Smooth muscle cell (in vitro differentiated cells): ENCODE measurements at regions not wholly inside any gene's neighbourhood (a gene's known extent, or its start where the extent isn't known, plus 50 kb on each side); places are given as distances from the start of the nearest gene placed in this dataset.

Experiments
- DNase-seq: peaks from one replicate; lab custom pipeline; 2025; ENCODE audit not compliant: unreplicated experiment; lab: John Stamatoyannopoulos, UW
- H2AFZ ChIP-seq: fragments of 200-600 bp; sonication (generic); 2 replicates; pipeline ENCODE4 v1.6.0; 2016; ENCODE audit warnings: antibody characterized with exemption, low read depth, mild to moderate bottlenecking
- H3F3A ChIP-seq: fragments of 200-600 bp; sonication (generic); 2 replicates; pipeline ENCODE4 v1.6.0; 2017; ENCODE audit warnings: antibody characterized with exemption, low read depth
- H3K27ac ChIP-seq: fragments of 200-600 bp; sonication (generic); 2 replicates; pipeline ENCODE4 v1.5.1; 2016; ENCODE audit warnings: low read depth, mild to moderate bottlenecking
- H3K27me3 ChIP-seq: fragments of 200-600 bp; sonication (generic); 2 replicates; pipeline ENCODE4 v1.6.1; 2016; ENCODE audit warnings: low read depth, mild to moderate bottlenecking
- H3K36me3 ChIP-seq: fragments of 200-600 bp; sonication (generic); 2 replicates; pipeline ENCODE4 v1.5.1; 2016; ENCODE audit warnings: low read depth
- H3K4me1 ChIP-seq: fragments of 200-600 bp; sonication (generic); 2 replicates; pipeline ENCODE4 v1.5.1; 2016; ENCODE audit warnings: low read depth
- H3K4me2 ChIP-seq: fragments of 200-600 bp; sonication (generic); 2 replicates; pipeline ENCODE4 v1.6.0; 2016; ENCODE audit warnings: mild to moderate bottlenecking
- H3K4me3 ChIP-seq: fragments of 200-600 bp; sonication (generic); 2 replicates; pipeline ENCODE4 v1.5.1; 2016; ENCODE audit warnings: mild to moderate bottlenecking
- H3K79me2 ChIP-seq: fragments of 200-600 bp; sonication (generic); 2 replicates; pipeline ENCODE4 v1.6.0; 2016; ENCODE audit warnings: low read depth, mild to moderate bottlenecking
- H3K9ac ChIP-seq: fragments of 200-600 bp; sonication (generic); 2 replicates; pipeline ENCODE4 v1.6.0; 2016; ENCODE audit warnings: low read depth
- H3K9me3 ChIP-seq: fragments of 200-600 bp; sonication (generic); replicated peaks from 2 replicates; pipeline ENCODE4 v1.5.1; 2016; ENCODE audit warnings: low read depth
- H4K20me1 ChIP-seq: fragments of 200-600 bp; sonication (generic); 2 replicates; pipeline ENCODE4 v1.6.0; 2016; ENCODE audit warnings: low read depth
- CTCF ChIP-seq: fragments of 200-600 bp; sonication (generic); IDR thresholded peaks from 2 replicates; pipeline ENCODE4 v1.5.1; 2017; ENCODE audit warnings: borderline replicate concordance, mild to moderate bottlenecking, antibody characterized with exemption; ENCODE audit not compliant: insufficient read depth, poor library complexity, severe bottlenecking
- WGBS: methylation state at CpG from one replicate; pipeline ENCODE4 v1.1.7; 2016; ENCODE audit warnings: low lambda C conversion rate; 5-methylcytosine and 5-hydroxymethylcytosine counted together

- Histone ChIP-seq H2AFZ (no peak overlapping the region), H3K36me3 (no peaks in the 10 kb centered on the region), H3K9ac (no peak overlapping the region), H3K9me3 (no peaks in the 10 kb centered on the region), H3K4me1 (no peaks in the 10 kb centered on the region), H3K4me2 (no peak overlapping the region), H3F3A (no peaks in the 10 kb centered on the region), H3K27me3 (no peaks in the 10 kb centered on the region), H4K20me1 (no peaks in the 10 kb centered on the region), H3K79me2 (no peaks in the 10 kb centered on the region), H3K27ac (peak overlapping the region; percentile 14), H3K4me3 (no peak overlapping the region)
- no peak for DNase-seq
- WGBS, result 75% methylated on average over 6 of the region's 6 CpGs
- no peak for TF ChIP-seq CTCF
Observed at GRCh38 chr20:39547546-39548408, 585.6 kb downstream of the DHX35 start.

GRCh38 chr20:39541136-39541803, 579.1 kb downstream of the DHX35 start:
- Histone ChIP-seq H3K9ac (no peak overlapping the region), H2AFZ (no peak overlapping the region), H3K27me3 (no peaks in the 10 kb centered on the region), H4K20me1 (no peaks in the 10 kb centered on the region), H3F3A (no peaks in the 10 kb centered on the region), H3K4me2 (no peak overlapping the region), H3K9me3 (no peaks in the 10 kb centered on the region), H3K27ac (no peak overlapping the region), H3K4me3 (no peak overlapping the region), H3K4me1 (no peaks in the 10 kb centered on the region), H3K79me2 (no peaks in the 10 kb centered on the region), H3K36me3 (no peaks in the 10 kb centered on the region)
- 88% methylated on average over 2 of the region's 2 CpGs for WGBS
- no peak for DNase-seq
- no peak for TF ChIP-seq CTCF

- no peaks in the 10 kb centered on the region for H3K4me1 ChIP-seq
- H3K9me3 ChIP-seq, result no peaks in the 10 kb centered on the region
- no peak overlapping the region for H3K9ac ChIP-seq
- H4K20me1 ChIP-seq, result no peaks in the 10 kb centered on the region
- no peaks in the 10 kb centered on the region for H3F3A ChIP-seq
- no peaks in the 10 kb centered on the region for H3K27me3 ChIP-seq
- no peak for TF ChIP-seq CTCF
- no peaks in the 10 kb centered on the region for H3K36me3 ChIP-seq
- DNase-seq, result no peak
- H3K27ac ChIP-seq, result no peak overlapping the region
- H2AFZ ChIP-seq, result no peak overlapping the region
- H3K4me3 ChIP-seq, result no peak overlapping the region
- no peaks in the 10 kb centered on the region for H3K79me2 ChIP-seq
- H3K4me2 ChIP-seq, result no peak overlapping the region
Observed at GRCh38 chr20:39538317-39538716, 576.2 kb downstream of the DHX35 start.
